Esophagus squamous epithelium (tissue), 4 donors: ENCODE measurements at regions not wholly inside any gene's neighbourhood (a gene's known extent, or its start where the extent isn't known, plus 50 kb on each side); places are given as distances from the start of the nearest gene placed in this dataset.

ENCODE experiments used
- CTCF ChIP-seq, 6 experiments: fragments of 450-650 bp in 4 of 6; fragments of 200-600 bp in 2 of 6; sonication (generic) in 2 of 6; IDR thresholded peaks; one replicate each; pipeline ENCODE4 v1.5.1; 2016 to 2019; ENCODE audit warnings: antibody characterized with exemption in 6 of 6, mild to moderate bottlenecking in 4 of 6, moderate library complexity in 4 of 6
- POLR2A ChIP-seq, 4 donors: fragments of 450-650 bp; IDR thresholded peaks; one replicate each; pipeline ENCODE4 v1.6.1; 2017; ENCODE audit warnings: antibody characterized with exemption in 4 of 4, mild to moderate bottlenecking in 4 of 4, moderate library complexity in 3 of 4

GRCh38 chr3:36058404-36059030 is 321.8 kb upstream of the STAC start:
- TF ChIP-seq CTCF (IDR thresholded peaks at IDR 0.05) = no peak
- TF ChIP-seq POLR2A (IDR thresholded peaks at IDR 0.05) = no peak
